M059J (cell line): ENCODE measurements at regions not wholly inside any gene's neighbourhood (a gene's known extent, or its start where the extent isn't known, plus 50 kb on each side); places are given as distances from the start of the nearest gene placed in this dataset.

Experiments
- DNase-seq: peaks from one replicate; pipeline ENCODE4 v3.0.0-alpha.2; 2012; ENCODE audit warnings: low read depth

GRCh38 chr5:68562308-68562707, 346.8 kb downstream of the PIK3R1 start:
- peak; percentile 76 for DNase-seq

GRCh38 chr5:68565427-68565826, 349.9 kb downstream of the PIK3R1 start:
- no peak for DNase-seq

GRCh38 chr5:68576805-68577204, 361.2 kb downstream of the PIK3R1 start:
- no peak for DNase-seq

- DNase-seq = no peak
Measured at GRCh38 chr5:68582284-68582683, 366.7 kb downstream of the PIK3R1 start.

- DNase-seq = peak; percentile 7
Measured at GRCh38 chr5:68587171-68587570, 371.6 kb downstream of the PIK3R1 start.

- DNase-seq = no peak
Measured at GRCh38 chr5:68591850-68592249, 376.3 kb downstream of the PIK3R1 start.

- no peak for DNase-seq
Measured at GRCh38 chr5:68592351-68592750, 376.8 kb downstream of the PIK3R1 start.

GRCh38 chr5:68593211-68593671, 377.7 kb downstream of the PIK3R1 start:
- peak; percentile 9 for DNase-seq

- DNase-seq = no peak
Measured at GRCh38 chr5:68612972-68613371, 397.4 kb downstream of the PIK3R1 start.

- DNase-seq = no peak
Measured at GRCh38 chr5:68618501-68618900, 402.9 kb downstream of the PIK3R1 start.

- no peak for DNase-seq
Measured at GRCh38 chr5:68627001-68627400, 411.4 kb downstream of the PIK3R1 start.

GRCh38 chr5:68628082-68628814, 412.7 kb downstream of the PIK3R1 start:
- DNase-seq = no peak

GRCh38 chr5:68630354-68630753, 414.8 kb downstream of the PIK3R1 start:
- DNase-seq = no peak

- DNase-seq = no peak
Measured at GRCh38 chr5:68631884-68632283, 416.3 kb downstream of the PIK3R1 start.

- no peak for DNase-seq
Measured at GRCh38 chr5:68641211-68641610, 425.7 kb downstream of the PIK3R1 start.

- no peak for DNase-seq
Measured at GRCh38 chr5:68643064-68643463, 427.5 kb downstream of the PIK3R1 start.

- no peak for DNase-seq
Measured at GRCh38 chr5:68644971-68645370, 429.4 kb downstream of the PIK3R1 start.

GRCh38 chr5:68646144-68646543, 430.6 kb downstream of the PIK3R1 start:
- no peak for DNase-seq

- DNase-seq = no peak
Measured at GRCh38 chr5:68647743-68648142, 432.2 kb downstream of the PIK3R1 start.

GRCh38 chr5:68648944-68649857, 433.6 kb downstream of the PIK3R1 start:
- no peak for DNase-seq

GRCh38 chr5:68652534-68652965, 437.0 kb downstream of the PIK3R1 start:
- DNase-seq = peak; percentile 72

- no peak for DNase-seq
Measured at GRCh38 chr5:68653471-68653870, 437.9 kb downstream of the PIK3R1 start.
